ENCODE measurements at regions not wholly inside any gene's neighbourhood (a gene's known extent, or its start where the extent isn't known, plus 50 kb on each side); places are given as distances from the start of the nearest gene placed in this dataset.

DNA sequence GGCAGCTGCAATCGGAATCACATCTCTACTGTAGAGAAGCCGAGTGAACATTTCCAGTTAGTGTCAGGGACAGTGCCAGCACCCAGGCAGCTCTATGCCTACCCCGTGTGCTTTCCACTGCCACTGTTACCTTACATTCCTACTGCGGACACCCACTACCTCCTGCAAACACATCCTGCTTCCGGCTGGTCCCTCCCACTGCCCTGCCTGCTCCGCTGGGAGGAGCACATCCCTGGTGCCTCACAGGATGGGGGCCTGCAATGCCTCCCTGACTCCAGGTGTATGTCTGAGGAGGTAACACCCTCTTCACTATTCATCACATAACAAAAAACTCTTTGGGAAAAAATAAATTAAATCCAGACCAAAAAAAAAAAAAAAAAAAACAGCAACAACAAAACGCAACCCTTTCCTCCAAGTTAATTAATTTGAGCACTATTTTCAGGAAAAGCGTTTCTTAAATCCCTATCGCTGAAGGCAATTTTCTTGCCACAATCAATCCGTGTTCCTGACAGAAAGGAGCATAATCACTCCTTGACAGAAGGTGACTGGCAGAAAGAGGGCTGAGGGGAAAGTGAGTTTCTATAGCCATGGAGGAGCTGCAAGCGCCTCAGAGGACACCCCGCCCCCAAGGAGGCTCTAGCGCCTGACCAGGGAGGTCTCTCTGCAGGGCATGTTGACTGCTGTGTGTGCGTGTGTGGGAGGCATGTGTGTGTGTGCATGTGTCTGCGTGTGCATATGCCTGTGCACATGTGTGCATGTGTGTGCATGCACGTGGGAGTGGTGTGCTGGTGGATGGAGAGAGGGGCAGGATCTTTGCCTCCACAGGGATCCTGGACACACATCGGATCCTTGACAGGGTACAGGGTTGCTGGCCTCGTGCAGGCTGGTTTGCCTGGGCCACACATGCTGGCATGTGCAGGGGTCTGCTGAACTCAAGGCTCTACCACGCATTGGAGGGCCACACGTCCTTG lies 134.8 kb upstream of the NTM start:
- DNase-seq = no peak
- Mint-ChIP-seq H3K4me3 (no peak overlapping the region), H3K4me1 (ENCODE audit: low read depth) (no peaks in the 10 kb centered on the region), H3K27ac (no peak overlapping the region), H3K9me3 (no peaks in the 10 kb centered on the region), H3K27me3 (no peaks in the 10 kb centered on the region), H3K36me3 (no peaks in the 10 kb centered on the region)
- CTCF ChIA-PET = no interaction called here
- intact Hi-C loops (cut with micrococcal nuclease) = no loop called here
- POLR2A ChIA-PET = no interaction called here

DNA sequence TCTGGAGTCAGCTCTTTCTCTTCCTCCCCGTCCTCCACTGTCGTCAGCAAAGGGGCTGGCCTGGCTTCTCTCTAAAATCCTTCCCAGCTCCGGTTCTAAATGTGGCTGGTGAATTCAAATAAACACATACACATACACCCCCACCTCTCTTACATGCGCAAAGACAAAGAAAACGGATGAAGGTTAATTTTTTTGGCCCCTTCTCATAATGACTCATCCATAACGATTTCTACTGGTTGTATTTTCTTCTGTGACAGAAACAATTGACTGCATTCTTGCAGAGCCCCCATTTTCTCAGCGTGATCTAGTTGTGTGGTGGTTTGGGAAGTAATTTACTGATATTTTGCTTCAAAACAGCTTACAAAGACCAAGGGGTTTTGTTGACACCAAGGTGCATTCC lies 130.0 kb upstream of the NTM start:
- ChIA-PET POLR2A (no interaction called here), CTCF (no interaction called here)
- Mint-ChIP-seq H3K27ac (no peak overlapping the region), H3K4me1 (ENCODE audit: low read depth) (no peaks in the 10 kb centered on the region), H3K4me3 (no peak overlapping the region), H3K9me3 (peaks cover 2% of the 10 kb centered on the region), H3K27me3 (no peaks in the 10 kb centered on the region), H3K36me3 (no peaks in the 10 kb centered on the region)
- intact Hi-C loops (cut with micrococcal nuclease) = no loop called here
- DNase-seq = no peak

DNA sequence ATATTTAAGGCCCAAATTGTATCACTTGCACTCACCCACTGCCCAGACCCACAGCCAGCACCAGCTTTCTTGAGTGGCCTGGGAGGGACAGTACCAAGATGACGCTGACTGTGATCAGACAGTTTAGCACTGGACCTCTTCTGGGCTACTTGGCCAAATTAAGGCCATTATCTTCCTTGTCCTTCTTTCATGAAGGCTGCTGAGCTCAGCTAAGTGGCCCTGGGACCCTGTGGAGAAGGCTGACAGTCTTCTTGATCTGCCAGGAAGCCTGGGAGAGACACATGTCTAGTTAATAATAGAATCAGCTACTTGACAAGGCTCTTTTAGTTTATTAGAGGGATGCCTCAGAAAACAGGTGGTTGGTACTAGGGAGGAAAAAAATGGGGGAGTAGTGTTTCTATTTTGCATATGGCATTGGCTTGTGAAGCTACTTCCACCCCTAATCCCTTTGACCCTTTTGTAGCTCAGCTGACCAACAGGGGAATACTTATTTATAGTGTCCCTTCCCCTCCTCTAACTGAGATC lies 127.9 kb upstream of the NTM start:
- no peak for DNase-seq
- Mint-ChIP-seq H3K4me3 (no peak overlapping the region), H3K9me3 (peaks cover 2% of the 10 kb centered on the region), H3K36me3 (no peaks in the 10 kb centered on the region), H3K27ac (no peak overlapping the region), H3K4me1 (ENCODE audit: low read depth) (no peaks in the 10 kb centered on the region), H3K27me3 (peaks cover 2% of the 10 kb centered on the region)
- intact Hi-C loops (cut with micrococcal nuclease) = no loop called here
- ChIA-PET POLR2A (no interaction called here), CTCF (no interaction called here)

DNA sequence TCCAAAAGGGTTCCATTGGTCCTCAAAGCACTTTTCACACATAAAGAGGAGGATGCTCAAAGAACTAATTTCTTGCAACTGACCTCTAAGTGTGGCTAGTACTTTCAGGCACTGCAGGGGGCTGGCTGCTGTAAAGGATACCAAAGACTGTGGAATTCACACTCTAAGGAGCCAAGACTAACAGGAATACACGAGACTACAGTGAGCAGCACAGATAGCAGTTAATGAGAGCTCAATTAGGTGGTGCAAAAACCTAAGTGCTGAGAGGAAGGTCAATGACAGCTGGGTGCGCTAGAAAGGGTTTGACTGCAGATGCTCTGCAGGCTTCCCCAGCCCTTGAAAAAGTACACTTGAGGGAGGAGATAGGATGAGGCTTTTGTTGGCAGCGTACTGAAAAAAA lies 124.3 kb upstream of the NTM start:
- Mint-ChIP-seq H3K36me3 (no peaks in the 10 kb centered on the region), H3K9me3 (no peaks in the 10 kb centered on the region), H3K4me3 (no peak overlapping the region), H3K27me3 (peaks cover 2% of the 10 kb centered on the region), H3K27ac (no peak overlapping the region), H3K4me1 (ENCODE audit: low read depth) (no peaks in the 10 kb centered on the region)
- ChIA-PET POLR2A (no interaction called here), CTCF (interaction anchor here (1.1 kb wide), 1 partner anchor 428 kb away, joined by 5 read pairs; no protein-coding TSS in a partner anchor)
- DNase-seq = no peak
- intact Hi-C loops (cut with micrococcal nuclease) = loop anchor here (2.0 kb wide), 1 partner anchor 429 kb away; no protein-coding TSS in a partner anchor

DNA sequence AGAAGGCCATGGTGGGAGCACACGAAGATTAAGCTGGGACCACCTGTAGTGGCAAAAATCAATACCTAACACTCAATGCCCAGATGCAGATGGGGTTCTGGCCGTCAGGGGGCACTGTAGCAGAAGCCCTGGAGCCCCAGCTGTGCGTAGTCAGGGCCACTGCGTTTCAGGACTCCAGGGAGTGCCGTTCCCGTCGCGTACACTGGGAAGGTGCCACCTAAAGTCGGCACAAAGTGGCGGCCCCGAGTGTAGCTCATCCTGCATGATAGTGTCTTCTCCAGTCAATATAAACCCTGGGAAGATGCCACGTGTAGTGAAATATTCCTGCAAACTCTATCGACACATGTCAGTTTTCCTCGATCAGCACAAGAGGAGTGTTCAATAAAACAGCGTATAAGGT lies 123.8 kb upstream of the NTM start:
- Mint-ChIP-seq H3K9me3 (no peaks in the 10 kb centered on the region), H3K36me3 (no peaks in the 10 kb centered on the region), H3K27ac (no peak overlapping the region), H3K27me3 (peaks cover 2% of the 10 kb centered on the region), H3K4me1 (ENCODE audit: low read depth) (no peaks in the 10 kb centered on the region), H3K4me3 (no peak overlapping the region)
- POLR2A ChIA-PET = no interaction called here
- DNase-seq = peak; percentile 11
- CTCF ChIA-PET = interaction anchor here (1.1 kb wide), 1 partner anchor 428 kb away, joined by 5 read pairs; no protein-coding TSS in a partner anchor
- intact Hi-C loops (cut with micrococcal nuclease) = loop anchor here (2.0 kb wide), 1 partner anchor 428 kb away; no protein-coding TSS in a partner anchor

DNA sequence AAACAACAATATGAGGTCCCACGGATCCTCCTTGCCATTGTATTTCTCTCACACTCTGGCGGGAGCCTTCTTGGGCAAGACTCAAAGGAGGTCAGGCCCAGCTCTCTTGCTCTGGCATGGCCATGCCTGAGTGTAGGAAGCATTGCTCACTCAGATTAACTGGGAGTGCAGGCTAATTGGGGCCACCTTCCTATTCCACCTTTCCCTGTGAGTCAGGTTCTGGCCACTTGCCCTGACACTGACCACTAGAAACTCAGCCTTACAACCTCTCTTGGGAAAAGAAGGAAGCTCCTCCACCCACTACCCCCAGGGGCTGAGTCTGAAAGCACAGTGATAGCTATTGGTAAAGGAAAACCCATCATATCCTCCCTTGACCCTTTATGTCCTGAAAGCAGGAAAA lies 121.8 kb upstream of the NTM start:
- CTCF ChIA-PET = no interaction called here
- H3K27me3 Mint-ChIP-seq = peaks cover 2% of the 10 kb centered on the region
- POLR2A ChIA-PET = no interaction called here
- no peak for DNase-seq
- no peaks in the 10 kb centered on the region for H3K4me1 Mint-ChIP-seq (ENCODE audit: low read depth)
- H3K36me3 Mint-ChIP-seq = no peaks in the 10 kb centered on the region
- no peak overlapping the region for H3K4me3 Mint-ChIP-seq
- H3K9me3 Mint-ChIP-seq = no peaks in the 10 kb centered on the region
- intact Hi-C loops (cut with micrococcal nuclease) = no loop called here
- H3K27ac Mint-ChIP-seq = no peak overlapping the region

DNA sequence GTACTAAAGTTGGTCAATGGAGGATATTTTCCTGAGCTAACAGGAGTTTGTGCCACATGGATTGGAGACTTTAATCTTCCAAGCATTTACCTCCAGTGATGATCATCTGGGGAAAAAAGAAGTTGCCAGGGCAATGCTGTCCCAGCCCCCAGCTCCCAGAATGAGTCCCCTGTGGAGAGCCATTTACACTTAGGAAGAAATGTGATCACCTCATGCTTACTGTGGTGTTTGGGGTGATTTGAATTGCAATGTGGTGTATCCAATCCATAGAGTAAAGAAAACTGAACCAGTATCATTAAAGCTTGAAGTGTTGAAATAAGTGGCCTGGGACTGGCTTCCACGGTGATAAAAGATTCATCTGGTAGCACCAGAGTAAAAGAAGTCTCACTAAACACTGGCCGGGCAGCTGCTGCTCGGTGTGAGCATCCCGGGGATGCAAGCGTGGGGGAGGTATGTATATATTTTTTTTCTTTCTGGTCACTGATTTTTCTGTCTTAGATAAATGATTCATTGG lies 117.2 kb upstream of the NTM start:
- H3K27ac Mint-ChIP-seq = no peak overlapping the region
- no peak for DNase-seq
- H3K27me3 Mint-ChIP-seq = no peaks in the 10 kb centered on the region
- POLR2A ChIA-PET = no interaction called here
- intact Hi-C loops (cut with micrococcal nuclease) = no loop called here
- CTCF ChIA-PET = no interaction called here
- no peaks in the 10 kb centered on the region for H3K4me1 Mint-ChIP-seq (ENCODE audit: low read depth)
- no peak overlapping the region for H3K4me3 Mint-ChIP-seq
- no peaks in the 10 kb centered on the region for H3K36me3 Mint-ChIP-seq
- H3K9me3 Mint-ChIP-seq = no peaks in the 10 kb centered on the region

DNA sequence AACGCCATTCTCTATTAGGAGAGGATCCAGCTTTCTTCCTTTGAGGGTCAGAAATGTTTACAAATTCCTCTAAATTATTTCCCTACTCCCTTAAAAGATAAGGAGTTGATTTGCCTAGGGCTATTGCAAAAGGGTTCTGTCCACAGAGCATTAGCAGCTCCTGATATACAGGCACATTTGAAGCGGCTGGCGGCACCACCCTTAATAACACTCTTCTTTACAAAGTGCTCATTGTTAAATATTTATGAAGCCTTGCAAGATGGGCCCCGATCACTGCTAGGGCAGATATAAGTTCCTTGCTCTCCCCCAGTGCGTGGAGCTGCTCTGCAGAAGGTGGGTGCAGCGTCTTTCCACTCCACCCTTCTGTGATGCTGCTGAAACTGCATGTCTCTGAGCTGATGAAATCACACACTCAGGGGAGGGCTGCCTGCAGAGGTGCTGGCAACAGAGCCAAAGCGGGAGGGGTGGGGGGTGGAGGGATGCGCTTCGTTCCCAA lies 116.7 kb upstream of the NTM start:
- Mint-ChIP-seq H3K4me3 (no peak overlapping the region), H3K27me3 (no peaks in the 10 kb centered on the region), H3K27ac (no peak overlapping the region), H3K4me1 (ENCODE audit: low read depth) (no peaks in the 10 kb centered on the region), H3K36me3 (no peaks in the 10 kb centered on the region), H3K9me3 (no peaks in the 10 kb centered on the region)
- CTCF ChIA-PET = no interaction called here
- POLR2A ChIA-PET = no interaction called here
- no peak for DNase-seq
- intact Hi-C loops (cut with micrococcal nuclease) = no loop called here

DNA sequence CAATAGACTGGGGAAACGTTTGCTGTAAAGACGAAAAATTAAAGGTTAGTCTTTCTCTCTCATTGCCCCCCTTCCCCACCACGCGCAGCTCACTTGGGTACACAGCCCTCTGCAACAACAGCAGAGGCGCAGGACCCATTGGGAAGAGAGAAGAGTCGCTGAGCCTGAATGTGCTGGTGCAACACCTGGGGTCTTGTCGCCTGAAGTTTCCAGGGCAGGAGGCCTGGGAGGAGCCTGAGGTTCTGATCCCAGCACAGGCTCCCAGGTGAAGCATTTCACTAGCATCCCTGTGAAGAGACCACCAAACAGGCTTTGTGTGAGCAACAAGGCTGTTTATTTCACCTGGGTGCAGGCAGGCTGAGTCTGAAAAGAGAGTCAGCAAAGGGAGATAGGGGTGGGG lies 116.2 kb upstream of the NTM start:
- Mint-ChIP-seq H3K4me1 (ENCODE audit: low read depth) (no peaks in the 10 kb centered on the region), H3K27ac (no peak overlapping the region), H3K9me3 (no peaks in the 10 kb centered on the region), H3K36me3 (no peaks in the 10 kb centered on the region), H3K27me3 (no peaks in the 10 kb centered on the region), H3K4me3 (no peak overlapping the region)
- DNase-seq = no peak
- ChIA-PET CTCF (no interaction called here), POLR2A (no interaction called here)
- intact Hi-C loops (cut with micrococcal nuclease) = no loop called here

DNA sequence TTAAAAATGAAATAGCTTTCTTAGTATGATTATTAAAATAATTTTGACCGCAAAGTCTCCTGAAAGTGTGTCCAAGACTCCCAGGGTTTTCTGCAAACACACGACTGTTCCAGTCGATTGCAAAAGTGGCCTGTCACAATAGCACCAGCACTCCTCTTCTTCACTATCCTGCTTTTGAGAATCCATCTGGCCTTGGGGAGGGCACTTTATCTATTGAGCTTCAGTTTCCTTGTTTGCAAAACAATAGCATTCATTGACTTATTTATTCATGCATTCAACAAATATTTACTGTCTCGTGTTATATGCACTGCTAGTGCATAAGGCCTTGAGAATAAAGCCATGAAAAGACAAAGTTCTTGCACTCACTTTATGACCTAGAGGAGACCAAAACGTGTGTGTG lies 96.2 kb upstream of the NTM start:
- DNase-seq = no peak
- CTCF ChIA-PET = no interaction called here

DNA sequence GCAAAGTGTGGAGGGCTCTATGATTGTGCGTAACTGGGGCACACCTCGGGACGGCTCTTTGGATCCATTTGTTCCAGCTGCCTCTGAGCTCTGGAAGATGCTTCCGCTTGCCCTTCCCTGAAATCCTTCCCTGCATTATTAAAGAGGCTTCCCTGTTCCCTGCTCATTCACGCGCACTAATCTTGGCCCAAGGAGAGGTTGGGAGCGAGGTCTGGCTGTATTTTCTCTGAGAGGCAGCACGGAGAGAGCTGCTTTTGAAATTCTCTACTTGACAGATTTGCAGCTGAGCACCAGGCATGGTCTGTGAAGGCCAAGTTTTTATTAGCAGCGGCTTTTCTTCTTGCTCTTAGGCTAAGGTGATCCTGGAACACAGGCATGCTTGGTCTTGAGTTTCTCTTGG lies 94.8 kb upstream of the NTM start:
- intact Hi-C loops (cut with micrococcal nuclease) = no loop called here
- H3K27me3 Mint-ChIP-seq = no peaks in the 10 kb centered on the region

More for the DNA sequence above, 96.2 kb upstream of the NTM start:
- intact Hi-C loops (cut with micrococcal nuclease) = no loop called here
- H3K27me3 Mint-ChIP-seq = no peaks in the 10 kb centered on the region
- no peak overlapping the region for H3K27ac Mint-ChIP-seq
- POLR2A ChIA-PET = no interaction called here
- no peaks in the 10 kb centered on the region for H3K36me3 Mint-ChIP-seq
- H3K9me3 Mint-ChIP-seq = peaks cover 6% of the 10 kb centered on the region
- H3K4me1 Mint-ChIP-seq (ENCODE audit: low read depth) = no peaks in the 10 kb centered on the region
- H3K4me3 Mint-ChIP-seq = no peak overlapping the region

DNA sequence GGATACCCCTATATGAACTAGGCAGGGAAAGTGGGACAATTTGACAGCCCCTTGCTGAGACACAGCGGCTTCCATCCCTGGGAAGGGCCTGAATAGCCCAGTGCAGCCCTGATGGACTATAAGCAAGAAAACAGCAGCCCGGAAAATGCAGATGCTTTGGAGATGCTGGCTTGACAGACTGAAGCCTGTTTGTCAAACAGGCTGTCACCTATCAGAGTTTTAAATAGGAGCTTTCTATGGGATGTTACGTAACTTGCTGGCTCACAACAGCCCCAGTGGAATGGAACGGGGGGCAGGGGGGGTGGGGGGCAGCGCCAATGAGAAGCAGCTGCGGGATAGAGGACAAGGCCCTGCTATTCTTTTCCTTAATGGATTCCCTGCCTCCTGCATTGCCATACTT lies 91.9 kb upstream of the NTM start:
- CTCF ChIA-PET = no interaction called here
- Mint-ChIP-seq H3K27ac (no peak overlapping the region), H3K27me3 (no peaks in the 10 kb centered on the region), H3K36me3 (no peaks in the 10 kb centered on the region), H3K4me1 (ENCODE audit: low read depth) (no peaks in the 10 kb centered on the region), H3K4me3 (no peak overlapping the region), H3K9me3 (no peaks in the 10 kb centered on the region)
- intact Hi-C loops (cut with micrococcal nuclease) = no loop called here
- POLR2A ChIA-PET = no interaction called here
- no peak for DNase-seq

More for the DNA sequence above, 94.8 kb upstream of the NTM start:
- Mint-ChIP-seq H3K4me3 (no peak overlapping the region), H3K9me3 (peaks cover 6% of the 10 kb centered on the region), H3K4me1 (ENCODE audit: low read depth) (no peaks in the 10 kb centered on the region), H3K27ac (no peak overlapping the region), H3K36me3 (no peaks in the 10 kb centered on the region)
- CTCF ChIA-PET = no interaction called here
- no peak for DNase-seq
- POLR2A ChIA-PET = no interaction called here
